HG03460 (cell line): ENCODE measurements at regions not wholly inside any gene's neighbourhood (a gene's known extent, or its start where the extent isn't known, plus 50 kb on each side); places are given as distances from the start of the nearest gene placed in this dataset.
A peak's percentile ranks its signal among the peaks of the same experiment; 100 is the strongest.
"Not testable (repeated sequence)": the region's sequence is repeated elsewhere in the genome, so short reads cannot be mapped to it uniquely, and the experiment has no call there.

ENCODE experiments used
- ATAC-seq: cut with Tn5 transposase; IDR thresholded peaks from one replicate; pipeline ENCODE4 v1.9.1; 2021; ENCODE audit not compliant: unreplicated experiment

DNA sequence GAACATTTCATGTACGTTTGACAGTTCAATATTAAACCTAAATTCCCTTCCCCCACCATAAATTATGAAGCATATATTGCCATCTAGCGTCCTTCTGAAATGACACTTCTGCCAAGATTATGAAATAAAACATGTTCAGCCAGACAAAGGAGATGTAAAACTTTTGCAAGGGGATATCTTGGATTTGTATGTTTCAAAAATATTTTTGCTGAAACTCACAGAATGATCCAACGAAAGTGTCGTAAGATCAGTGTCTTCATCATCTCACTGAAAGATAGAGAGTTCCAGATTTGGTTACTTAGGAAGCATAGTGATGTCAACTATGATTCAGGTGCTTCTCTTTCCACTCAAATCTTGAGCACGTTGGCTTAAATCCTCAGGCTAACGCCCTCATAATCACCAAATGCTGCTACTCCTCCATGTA lies 904.3 kb downstream of the XPNPEP1 start:
- no peak for ATAC-seq

DNA sequence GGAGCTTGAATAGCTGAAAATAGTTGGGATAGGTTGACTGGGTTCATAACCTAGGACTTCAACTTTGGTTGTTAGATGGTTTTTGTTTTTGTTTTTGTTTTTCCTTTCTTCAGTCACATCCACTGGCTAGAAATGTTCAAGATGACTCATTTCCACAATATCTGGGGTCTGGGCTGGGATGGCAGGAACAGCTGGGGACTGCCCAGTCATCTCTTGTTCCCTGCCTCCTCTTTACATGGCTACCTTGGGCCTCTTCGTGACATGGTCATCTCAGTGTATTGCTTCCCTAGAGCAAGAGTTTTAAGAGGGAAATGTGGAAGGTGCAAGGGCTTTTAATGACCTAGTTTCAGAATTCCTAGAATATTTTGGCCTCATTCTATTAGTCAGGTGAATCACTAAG lies 915.8 kb downstream of the XPNPEP1 start:
- no peak for ATAC-seq

DNA sequence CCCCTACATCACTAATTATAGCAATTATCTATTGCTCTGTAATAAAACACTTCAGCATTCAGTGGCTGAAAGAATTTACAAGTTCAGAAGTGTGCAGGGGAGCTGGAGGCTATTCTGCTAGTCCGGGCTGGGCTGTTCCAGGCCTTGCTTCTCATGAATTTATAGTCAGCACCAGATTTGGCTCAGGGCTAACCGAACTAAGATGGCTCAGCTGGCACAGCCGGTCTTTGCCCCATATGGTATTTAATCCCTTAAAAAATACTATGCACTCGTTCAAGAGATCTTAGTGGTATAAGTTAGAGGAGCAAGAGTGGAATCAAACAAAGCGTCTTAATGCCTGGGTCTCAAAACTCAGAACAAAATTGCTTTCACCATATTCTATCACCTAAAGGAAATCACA lies 932.9 kb downstream of the XPNPEP1 start:
- no peak for ATAC-seq

DNA sequence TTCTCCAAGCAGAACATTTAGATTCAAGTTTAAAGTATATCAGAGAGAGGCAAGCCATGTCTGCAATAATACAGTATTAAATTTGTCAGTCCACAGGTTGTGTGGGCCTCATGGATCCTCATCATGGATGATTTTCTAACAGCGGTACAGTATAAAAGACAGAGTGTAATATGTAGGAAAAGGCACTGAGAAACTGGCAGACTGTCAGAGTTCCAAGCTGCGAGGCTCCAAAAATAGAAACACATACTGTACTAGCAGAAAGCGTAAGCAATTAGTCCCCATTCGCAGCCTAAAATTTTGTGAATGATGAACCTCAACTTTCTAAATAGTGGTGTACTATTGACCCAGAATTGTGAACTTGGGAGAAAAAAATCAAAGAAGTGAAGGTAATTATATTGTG lies 933.3 kb downstream of the XPNPEP1 start:
- ATAC-seq: no peak

DNA sequence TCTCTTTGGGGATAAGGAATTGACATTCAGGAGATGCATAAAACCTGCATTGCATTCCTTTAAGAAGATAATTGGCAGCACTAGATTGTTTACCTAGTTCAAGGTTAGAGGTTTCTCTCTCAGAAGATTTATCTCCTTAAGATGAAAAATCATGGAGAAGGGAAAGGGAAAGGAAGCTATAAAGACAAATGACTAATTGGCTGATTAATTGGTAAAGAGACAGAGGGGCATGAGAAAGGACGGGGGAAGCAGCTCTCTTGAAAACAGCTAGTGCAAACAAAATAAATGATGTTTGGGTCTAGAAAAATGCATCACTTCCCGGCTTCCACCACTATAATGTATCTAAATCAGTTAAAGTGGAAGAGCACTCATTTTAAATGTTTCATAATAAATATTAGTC lies 941.2 kb downstream of the XPNPEP1 start:
- ATAC-seq: no peak

DNA sequence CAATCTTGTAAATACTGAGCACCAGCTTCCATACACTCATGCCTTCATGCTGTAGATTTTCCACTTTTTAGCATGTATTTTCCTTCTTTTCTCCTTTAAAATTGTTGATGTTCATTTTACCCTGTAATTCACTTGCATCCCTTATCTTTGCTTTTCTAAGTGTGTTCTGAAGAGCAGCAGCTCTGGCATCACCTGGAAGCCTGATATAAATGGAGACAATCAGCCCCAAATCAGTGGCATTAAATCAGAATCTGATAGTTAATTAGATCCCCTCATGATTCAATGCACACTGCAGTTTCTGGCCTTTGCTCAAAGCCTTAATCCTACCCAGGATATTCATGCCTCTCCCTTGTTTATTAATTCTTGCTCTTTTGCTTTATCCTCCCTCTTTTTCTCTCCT lies 942.4 kb downstream of the XPNPEP1 start:
- ATAC-seq: no peak

DNA sequence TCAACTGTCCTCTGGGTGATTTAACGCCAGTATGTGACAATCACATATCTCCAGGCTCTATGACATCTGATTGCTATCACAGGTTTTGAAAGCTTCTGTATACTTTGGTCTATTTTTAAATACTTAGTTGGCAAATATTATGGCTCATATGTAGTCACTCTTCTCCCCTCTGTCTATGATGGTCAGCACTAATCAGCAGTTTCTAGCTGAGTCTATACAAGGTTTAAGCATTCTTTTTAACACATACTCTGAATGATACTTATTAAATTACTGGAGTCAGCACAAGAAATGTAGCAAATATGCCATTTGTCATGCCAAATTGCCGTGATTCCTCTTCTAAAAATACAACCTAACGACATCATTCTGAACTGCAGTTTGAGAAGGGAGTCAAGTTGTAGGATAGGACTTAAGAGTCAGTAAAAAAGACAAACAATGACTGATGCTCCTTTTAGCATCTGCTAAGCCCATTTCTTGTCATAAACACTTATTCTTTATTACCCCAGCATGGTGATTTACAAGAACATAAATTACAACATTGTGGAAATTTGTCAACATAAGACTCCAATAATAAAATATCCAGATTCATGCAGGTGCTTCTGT lies 947.8 kb downstream of the XPNPEP1 start:
- no peak for ATAC-seq

DNA sequence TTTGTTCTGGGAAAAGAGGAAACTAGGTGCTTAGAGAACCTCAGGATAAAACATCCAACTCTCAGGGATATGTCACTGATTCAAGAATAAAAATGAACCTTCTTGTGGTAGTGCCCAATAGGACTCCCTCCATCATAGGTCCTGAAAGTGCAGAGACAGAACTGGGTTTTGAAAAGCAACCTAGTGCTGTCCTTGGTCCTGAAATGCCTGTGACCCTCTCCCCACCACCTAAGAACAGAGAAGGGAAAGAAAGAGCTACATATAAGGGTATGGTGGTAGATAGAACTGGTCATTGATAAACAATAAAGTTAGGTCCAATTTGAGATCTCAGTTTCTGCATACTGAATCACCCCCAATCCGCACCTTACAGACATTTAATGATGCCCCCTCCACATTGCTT lies 953.3 kb downstream of the XPNPEP1 start:
- ATAC-seq: no peak

DNA sequence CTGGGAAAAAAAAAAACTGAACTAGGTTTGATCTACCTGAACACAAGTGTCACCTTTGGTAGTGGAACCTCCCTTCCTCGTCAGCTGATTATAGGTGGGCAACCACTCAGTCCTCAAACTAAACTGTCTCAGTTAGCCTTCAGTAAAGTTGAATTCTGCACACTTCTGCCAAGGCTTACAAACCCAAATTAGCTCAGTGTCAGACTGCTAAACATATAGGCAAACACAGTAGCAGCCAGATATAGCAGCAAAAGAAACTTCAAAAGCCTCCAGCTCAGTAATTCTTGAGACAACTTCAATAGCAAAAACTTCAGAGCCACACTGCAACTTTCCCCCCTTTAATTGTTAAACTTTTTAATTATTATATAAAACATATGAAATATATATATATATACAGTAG lies 956.9 kb downstream of the XPNPEP1 start:
- ATAC-seq: no peak

DNA sequence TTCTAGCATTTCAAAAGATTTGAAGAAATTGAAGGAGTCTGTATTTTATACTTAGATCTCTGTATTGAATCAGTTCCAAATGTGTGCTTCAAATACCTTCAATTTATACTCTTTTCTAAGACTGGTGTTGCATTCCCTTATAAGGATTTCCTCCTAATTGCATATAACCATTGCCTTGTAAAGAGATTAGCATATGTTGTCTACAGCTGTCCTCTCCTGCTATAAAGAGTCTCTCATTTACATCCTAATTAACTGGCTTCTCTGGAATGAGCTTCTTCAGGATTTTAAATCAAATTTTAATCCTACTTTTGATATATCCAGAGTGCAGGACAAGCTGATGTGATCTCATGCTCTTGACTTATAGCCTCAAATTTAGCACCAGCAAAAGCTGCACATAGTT lies 957.3 kb downstream of the XPNPEP1 start:
- ATAC-seq: no peak

DNA sequence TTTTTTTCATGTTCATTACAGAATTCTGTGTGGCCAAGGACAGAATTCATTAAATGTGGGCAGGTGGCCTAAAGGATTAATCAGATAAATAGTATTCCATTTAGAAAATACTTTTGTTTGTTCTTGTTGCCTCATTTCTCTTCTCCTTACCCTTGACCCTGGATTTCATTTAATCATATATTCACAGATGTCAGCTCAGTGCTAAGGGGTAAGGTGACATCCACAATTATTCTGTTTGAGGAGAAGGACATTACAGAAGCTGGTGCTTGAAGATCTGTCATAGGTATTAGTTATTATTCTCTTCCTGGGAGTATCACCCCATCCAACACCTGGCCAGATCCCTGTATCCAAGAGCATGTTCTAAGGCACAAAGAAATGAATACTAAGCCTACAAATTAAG lies 961.1 kb downstream of the XPNPEP1 start:
- no peak for ATAC-seq

DNA sequence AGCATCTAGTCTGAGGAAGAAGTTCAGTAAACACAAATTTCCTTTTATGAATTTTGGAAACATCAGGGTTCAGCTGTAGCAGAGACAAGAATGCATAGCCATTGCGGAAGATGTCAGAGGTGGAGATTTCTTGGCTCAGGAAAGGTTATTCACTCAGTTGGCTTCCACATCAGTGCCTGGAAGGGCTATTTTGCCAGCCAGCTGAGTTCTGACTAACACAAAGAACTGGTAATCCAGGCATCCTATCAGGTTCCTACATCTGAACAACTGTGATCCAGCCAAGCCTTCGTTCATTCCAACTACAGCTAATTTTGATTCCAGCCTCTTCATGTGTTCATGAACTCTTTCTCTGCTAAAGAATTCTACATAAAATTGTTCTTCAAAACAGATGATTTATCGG lies 965.6 kb downstream of the XPNPEP1 start:
- ATAC-seq: no peak

DNA sequence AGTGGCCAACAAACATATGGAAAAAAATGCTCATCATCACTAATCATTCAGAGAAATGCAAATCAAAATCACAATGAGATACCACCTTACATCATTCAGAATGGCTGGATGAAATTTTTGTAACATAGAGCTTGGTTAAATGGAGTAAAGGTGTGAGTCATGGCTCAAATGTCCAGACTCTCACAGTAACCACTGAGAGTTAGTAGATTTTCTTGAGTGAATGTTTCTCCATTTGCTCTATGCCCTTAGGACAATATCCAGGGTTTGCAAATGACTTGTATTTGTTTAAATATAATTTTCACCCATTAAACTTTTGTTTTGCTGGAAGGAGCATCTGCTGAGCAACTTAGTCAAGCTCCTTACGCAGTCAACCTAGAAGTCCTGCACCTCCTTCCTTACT lies 967.2 kb downstream of the XPNPEP1 start:
- ATAC-seq: no peak

DNA sequence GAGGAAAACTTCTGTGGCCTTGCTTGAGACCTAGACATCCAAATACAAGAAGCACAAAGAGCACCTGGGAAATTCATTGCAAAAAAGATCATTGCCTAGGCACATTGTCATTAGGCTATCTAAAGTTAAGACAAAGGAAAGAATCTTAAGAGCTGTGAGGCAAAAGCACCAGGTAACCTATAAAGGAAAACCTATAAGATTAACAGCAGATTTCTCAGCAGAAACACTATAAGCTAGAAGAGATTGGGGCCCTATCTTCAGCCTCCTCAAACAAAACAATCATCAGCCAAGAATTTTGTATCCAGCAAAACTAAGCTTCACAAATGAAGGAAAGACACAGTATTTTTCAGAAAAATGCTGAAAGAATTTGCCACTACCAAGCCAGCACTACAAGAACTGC lies 1003.3 kb downstream of the XPNPEP1 start:
- not testable (repeated sequence) for ATAC-seq

DNA sequence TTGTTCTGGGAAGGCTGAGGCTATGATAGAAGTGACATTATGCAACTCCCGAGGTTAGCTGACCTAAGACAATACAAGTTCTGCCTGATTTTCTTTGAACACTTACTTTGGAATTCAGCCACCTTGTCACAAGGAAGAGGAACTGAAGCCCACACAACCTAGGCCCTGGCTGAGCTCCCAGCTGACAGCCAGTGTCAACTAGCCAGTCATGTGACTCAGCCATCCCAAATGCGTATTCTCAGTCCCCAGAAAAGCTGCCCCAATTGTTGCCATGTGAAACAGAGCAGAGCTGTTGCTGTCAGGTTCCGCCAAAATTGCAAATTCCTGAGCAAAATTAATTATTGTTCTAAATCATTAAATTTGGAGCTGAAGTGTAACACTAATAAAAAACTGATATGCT lies 1010.0 kb downstream of the XPNPEP1 start:
- no peak for ATAC-seq

DNA sequence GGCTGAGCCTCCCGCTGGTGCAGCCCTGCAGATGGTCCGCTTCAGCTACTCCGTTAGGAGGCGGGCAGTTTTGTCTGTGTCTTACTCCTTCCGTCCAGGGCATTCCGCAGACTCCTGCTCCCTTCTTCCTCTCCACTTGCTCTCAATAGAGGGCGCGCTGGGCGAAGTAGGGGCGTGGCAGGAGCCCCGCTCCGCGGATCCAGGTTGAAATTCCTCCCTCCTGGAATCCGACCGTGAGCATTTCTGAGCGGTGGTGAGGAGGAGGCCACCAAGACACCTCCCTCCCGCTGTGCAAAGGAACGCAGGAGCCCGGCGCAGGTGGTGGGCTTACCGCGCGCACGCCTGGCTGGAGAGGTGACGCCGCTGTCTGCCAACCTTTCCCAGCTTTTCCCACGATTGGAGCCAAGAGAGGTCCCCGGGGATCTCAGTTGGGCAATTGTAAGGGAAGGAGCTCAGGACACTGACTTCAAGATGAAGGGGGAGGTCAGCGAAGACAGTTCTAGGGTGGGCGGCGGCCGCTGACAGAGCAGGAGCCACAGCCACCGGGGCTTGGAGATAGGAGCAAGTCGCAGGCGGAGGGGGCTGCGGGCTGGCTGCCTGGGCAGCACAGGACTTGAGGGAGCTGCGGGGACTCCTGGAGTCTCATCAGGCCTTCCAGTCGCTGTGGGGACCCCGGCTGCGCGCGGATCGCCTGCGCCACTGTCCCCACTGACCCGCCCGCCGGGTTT lies 1011.3 kb downstream of the XPNPEP1 start:
- peak; percentile 74 for ATAC-seq

DNA sequence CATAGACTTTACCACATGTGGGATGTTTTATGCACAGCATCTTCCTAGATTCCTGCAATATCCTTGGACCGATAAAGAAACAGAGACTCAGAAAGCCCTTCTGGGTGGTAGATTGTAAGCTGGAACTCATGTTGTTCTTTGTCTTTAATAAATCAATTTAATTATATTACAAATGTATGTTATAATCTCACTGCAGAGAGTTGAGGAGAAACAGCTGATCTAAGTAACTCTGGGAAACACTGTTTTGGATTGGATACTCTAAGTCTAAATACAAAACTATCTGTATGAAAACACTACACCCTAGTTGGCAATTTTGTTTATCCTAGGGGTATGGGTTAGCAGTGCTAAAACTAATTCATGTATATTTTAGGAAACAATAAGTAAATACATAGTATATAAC lies 1015.2 kb downstream of the XPNPEP1 start:
- no peak for ATAC-seq

DNA sequence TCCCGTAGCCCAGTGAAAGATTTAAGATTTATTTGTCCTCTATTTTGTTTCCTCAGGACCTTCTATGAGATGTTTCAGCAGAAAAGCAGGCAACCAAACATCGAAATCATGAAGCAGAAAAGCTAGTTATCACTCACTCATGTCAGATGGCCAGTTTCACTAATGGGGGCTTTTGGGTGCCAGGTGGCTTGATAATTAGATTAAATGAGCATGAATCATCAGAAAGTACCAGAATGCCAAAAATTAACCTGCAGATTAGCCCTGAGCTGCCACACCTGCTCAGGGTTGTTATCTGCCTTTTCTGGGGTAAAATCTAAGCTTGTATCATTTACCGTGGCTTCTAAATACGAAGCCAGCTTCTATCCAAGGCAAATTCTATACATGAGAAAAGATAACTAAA lies 1017.5 kb downstream of the XPNPEP1 start:
- no peak for ATAC-seq

DNA sequence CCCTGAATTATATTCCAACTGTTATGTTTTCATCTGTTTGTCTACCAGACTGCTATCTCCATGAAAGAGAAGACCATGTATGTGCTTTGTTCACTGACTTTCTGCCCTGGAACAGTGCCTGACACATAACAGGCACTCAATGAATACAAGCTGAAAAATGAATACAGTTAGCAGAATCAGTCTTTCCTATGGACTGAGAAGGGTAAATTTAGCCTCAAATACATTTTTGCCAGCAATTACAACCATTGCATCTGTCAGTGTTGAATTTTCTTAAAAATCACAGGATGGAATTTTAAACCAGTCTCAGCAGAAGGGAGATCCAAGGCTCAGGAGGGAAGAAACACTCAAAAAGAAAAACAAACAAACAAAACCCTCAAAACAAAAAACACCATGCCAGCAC lies 1018.1 kb downstream of the XPNPEP1 start:
- no peak for ATAC-seq

DNA sequence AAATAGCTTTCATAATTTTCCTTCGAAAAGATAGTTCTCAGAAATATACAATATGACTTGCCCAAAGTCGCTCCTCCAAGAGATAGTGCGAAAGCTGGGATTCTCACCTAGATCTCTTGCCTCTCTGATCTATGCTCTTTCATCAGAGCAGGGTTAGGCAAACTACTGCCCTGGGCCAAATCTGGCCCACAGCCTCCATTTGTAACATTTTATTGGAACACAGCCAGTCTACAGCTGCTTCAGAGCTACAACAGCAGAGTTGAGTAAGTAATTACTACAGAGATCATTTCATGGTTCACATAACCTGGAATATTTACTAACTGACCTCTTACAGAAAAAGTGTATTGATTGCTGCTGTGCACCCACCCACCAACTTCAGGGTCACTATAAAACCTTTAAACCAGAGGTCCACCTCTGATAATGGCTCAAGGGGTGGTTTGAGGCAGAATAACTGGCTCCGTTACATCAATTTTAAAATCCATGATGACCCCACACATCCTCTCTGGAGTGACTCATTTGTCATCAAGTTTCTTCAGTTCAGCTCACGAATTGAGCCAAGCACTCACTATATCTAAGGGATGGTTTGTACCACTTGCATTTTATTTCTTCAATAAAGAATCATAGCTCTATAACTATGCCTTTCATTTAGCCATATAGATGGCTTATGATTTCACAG lies 1019.0 kb downstream of the XPNPEP1 start:
- no peak for ATAC-seq

DNA sequence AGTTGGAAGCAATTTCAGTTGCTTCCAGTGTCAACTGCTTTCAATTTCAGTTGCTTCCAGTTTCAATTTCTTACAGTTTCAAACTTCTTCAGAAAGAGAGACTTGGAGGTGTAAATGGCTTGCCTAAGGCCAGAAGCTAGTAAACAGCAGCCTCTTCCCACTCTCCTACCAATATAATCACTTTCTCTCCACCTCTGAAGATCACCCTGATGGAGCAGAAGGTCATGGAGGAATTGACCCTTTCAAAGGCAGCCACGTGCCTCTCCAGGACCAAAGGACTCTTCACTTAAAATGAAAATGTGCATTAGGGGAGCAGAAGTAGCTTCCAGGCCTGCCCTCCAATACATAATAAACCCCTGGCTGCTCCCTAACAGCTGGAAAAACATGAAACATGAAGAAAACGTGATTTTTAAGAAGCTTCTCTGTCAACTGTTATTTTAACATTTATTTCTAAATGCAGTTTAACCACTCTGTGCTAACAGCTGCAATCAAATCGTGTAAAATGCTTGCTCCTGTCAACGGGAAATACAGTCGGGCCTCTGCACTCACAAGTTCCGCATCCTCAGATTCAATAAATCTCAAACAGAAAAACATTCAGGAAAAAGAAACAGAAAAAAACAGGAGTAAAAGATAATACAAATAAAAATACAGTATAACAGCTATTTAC lies 1020.6 kb downstream of the XPNPEP1 start:
- ATAC-seq: peak; percentile 56
